ENCODE measurements at regions not wholly inside any gene's neighbourhood (a gene's known extent, or its start where the extent isn't known, plus 50 kb on each side); places are given as distances from the start of the nearest gene placed in this dataset.

DNA sequence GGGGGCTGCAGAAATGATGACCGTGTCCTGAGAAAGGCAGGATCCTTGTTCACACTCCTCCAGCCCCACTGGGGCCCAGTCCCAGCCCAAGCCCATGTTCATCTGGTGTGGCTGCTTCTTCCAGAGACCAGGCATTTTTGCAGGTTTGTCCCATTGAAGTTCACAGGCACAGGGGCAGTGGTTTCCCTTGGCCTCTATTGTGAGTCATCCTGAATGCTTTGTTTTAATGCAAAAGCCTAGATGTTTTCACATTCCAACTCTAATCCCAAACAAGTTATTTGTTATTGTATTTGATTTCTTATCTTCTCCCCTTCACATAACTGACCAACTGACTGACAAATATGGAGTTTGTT is 426.4 kb upstream of the ID2 start:
- no peak overlapping the region for H3K4me3 Mint-ChIP-seq
- H3K27me3 Mint-ChIP-seq (ENCODE audit: insufficient read depth), result peaks cover 6% of the 10 kb centered on the region
- H3K27ac Mint-ChIP-seq, result no peak overlapping the region
- no peaks in the 10 kb centered on the region for H3K4me1 Mint-ChIP-seq (ENCODE audit: low read depth)
- no peaks in the 10 kb centered on the region for H3K9me3 Mint-ChIP-seq
- no peak for DNase-seq
- TF ChIP-seq, protein P1, sequence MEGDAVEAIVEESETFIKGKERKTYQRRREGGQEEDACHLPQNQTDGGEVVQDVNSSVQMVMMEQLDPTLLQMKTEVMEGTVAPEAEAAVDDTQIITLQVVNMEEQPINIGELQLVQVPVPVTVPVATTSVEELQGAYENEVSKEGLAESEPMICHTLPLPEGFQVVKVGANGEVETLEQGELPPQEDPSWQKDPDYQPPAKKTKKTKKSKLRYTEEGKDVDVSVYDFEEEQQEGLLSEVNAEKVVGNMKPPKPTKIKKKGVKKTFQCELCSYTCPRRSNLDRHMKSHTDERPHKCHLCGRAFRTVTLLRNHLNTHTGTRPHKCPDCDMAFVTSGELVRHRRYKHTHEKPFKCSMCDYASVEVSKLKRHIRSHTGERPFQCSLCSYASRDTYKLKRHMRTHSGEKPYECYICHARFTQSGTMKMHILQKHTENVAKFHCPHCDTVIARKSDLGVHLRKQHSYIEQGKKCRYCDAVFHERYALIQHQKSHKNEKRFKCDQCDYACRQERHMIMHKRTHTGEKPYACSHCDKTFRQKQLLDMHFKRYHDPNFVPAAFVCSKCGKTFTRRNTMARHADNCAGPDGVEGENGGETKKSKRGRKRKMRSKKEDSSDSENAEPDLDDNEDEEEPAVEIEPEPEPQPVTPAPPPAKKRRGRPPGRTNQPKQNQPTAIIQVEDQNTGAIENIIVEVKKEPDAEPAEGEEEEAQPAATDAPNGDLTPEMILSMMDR (IDR thresholded peaks at IDR 0.05), result no peak
- no peaks in the 10 kb centered on the region for H3K36me3 Mint-ChIP-seq (ENCODE audit: low read depth)

DNA sequence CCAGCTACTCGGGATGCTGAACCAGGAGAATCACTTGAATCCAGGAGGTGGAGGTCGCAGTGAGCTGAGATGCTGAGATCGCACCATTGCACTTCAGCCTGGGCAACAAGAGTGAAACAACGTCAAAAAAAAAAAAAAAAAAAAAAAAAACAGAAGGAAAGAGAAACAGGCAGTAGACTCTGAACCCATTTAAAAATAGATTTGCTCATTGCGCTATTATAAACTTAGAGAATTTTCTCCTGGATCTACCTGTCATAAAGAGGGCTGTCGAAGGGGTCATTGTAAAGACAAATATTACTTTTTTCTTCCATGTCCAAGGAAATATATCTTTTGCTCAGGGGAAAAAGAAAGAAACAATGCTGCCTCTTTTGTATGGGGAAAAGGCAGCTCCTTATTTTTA is 425.0 kb upstream of the ID2 start:
- H3K9me3 Mint-ChIP-seq, result no peaks in the 10 kb centered on the region
- no peak overlapping the region for H3K4me3 Mint-ChIP-seq
- H3K27me3 Mint-ChIP-seq (ENCODE audit: insufficient read depth), result peaks cover 3% of the 10 kb centered on the region
- DNase-seq, result no peak
- H3K27ac Mint-ChIP-seq, result no peak overlapping the region
- TF ChIP-seq, protein P1 (IDR thresholded peaks at IDR 0.05), result no peak
- H3K4me1 Mint-ChIP-seq (ENCODE audit: low read depth), result no peaks in the 10 kb centered on the region
- H3K36me3 Mint-ChIP-seq (ENCODE audit: low read depth), result no peaks in the 10 kb centered on the region

DNA sequence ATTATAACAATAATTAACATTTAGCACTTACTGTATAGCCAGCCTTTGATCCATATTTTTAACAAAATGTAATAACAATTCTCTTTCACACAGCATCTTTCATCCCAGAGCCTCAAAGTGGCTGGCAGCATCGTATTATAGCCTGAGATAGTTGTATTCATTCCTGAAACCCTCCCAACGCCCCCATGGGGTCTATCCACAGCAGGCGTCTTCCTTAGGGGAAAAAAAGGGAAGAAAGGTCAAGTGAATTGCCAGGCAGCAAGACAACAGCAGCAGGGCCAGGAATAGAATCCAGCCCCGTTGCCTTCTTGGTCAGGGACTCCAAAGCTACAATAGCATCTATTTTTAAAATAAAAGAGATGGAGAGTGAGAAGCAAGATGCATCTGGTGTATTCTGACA is 424.4 kb upstream of the ID2 start:
- DNase-seq, result no peak
- H3K4me3 Mint-ChIP-seq, result no peak overlapping the region
- TF ChIP-seq, protein P1 (IDR thresholded peaks at IDR 0.05), result no peak
- no peaks in the 10 kb centered on the region for H3K9me3 Mint-ChIP-seq
- no peaks in the 10 kb centered on the region for H3K36me3 Mint-ChIP-seq (ENCODE audit: low read depth)
- peaks cover 1% of the 10 kb centered on the region for H3K27me3 Mint-ChIP-seq (ENCODE audit: insufficient read depth)
- no peaks in the 10 kb centered on the region for H3K4me1 Mint-ChIP-seq (ENCODE audit: low read depth)
- no peak overlapping the region for H3K27ac Mint-ChIP-seq

DNA sequence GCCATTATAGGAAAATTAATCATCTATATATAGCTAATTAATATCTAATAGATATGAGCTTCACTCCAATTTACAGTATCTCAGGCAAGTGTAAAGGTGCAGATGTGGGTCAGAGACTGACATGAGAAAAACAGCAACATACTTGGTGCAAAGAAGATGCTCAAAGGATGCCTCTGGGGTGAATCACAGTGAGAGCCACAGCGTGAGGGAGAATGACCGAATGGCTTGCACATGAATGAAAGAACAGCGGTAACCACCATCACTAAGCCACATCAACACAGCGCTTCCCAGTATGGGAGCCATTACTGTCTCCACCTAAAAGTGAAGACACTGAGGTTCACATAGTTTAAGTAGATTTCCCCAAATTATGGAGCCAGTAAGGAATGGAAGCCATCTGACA is 423.4 kb upstream of the ID2 start:
- Mint-ChIP-seq H3K27me3 (ENCODE audit: insufficient read depth) (no peaks in the 10 kb centered on the region; the same call in none of the 2 replicates), H3K36me3 (ENCODE audit: low read depth) (no peaks in the 10 kb centered on the region), H3K4me3 (no peak overlapping the region), H3K4me1 (ENCODE audit: low read depth) (no peaks in the 10 kb centered on the region), H3K9me3 (no peaks in the 10 kb centered on the region), H3K27ac (no peak overlapping the region)
- TF ChIP-seq, protein P1 (IDR thresholded peaks at IDR 0.05), result no peak
- DNase-seq, result no peak

DNA sequence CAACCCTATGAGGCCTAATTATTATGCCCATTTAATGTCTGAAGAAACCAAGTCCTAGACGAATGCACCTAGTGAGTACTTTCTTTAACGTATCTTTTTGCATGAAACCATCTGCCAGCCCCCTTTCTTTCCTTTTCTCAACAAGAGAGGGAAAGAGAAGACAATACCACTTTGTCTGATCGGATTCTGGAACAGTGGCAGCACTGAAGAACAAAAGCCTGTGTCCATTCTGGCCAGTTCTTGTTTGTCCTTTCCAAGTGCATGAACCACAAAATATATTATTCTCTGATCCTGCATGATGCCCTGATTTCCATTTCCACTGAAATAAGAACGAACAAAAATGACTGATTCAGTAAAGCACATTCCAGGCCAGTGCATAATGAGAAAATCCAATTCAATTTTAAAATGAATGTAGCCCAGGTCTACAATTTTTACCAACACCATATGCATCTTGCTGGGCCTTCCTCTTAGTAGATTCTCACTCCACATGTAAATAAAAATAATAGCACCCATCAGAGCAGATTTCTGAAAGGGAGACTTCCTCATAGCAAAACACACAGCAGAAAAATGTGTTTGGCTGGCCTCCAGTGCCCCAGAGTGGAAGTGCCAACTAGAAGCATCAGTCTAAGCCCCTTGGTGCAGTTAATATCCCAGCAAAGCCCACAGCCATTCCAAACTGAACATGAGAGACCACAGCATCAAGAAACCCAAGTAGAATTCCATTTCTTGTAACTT is 422.6 kb upstream of the ID2 start:
- no peaks in the 10 kb centered on the region for H3K36me3 Mint-ChIP-seq (ENCODE audit: low read depth)

More for the DNA sequence above, 422.6 kb upstream of the ID2 start:
- Mint-ChIP-seq H3K9me3 (no peaks in the 10 kb centered on the region), H3K4me1 (ENCODE audit: low read depth) (no peaks in the 10 kb centered on the region), H3K27ac (no peak overlapping the region), H3K27me3 (ENCODE audit: insufficient read depth) (no peaks in the 10 kb centered on the region; the same call in none of the 2 replicates), H3K4me3 (no peak overlapping the region)
- TF ChIP-seq, protein P1 (IDR thresholded peaks at IDR 0.05), result no peak
- no peak for DNase-seq

Measured in HFFc6 (cell line).